CD8-positive, alpha-beta memory T cell (primary cell): ENCODE measurements at regions not wholly inside any gene's neighbourhood (a gene's known extent, or its start where the extent isn't known, plus 50 kb on each side); places are given as distances from the start of the nearest gene placed in this dataset.

Experiments used
- CTCF ChIA-PET: fragments of 350-600 bp; sonication (Branson Sonifier 250); formaldehyde crosslinking; loops from one replicate; lab custom pipeline; 2021; ENCODE audit warnings: antibody characterized with exemption; lab: Charles Lee
- POLR2A ChIA-PET: fragments of 350-600 bp; sonication (Branson Sonifier 250); formaldehyde crosslinking; loops from one replicate; lab custom pipeline; 2021; ENCODE audit warnings: antibody characterized with exemption; lab: Charles Lee
- DNase-seq, 5 donors: peaks; one replicate each; pipeline versions ENCODE4 v3.0.0 to v3.0.0-alpha.2; 2020 to 2022; ENCODE audit warnings: mixed read lengths in 1 of 5
- H3K27ac ChIP-seq: one replicate; pipeline ENCODE4 v1.7.0; 2013; ENCODE audit warnings: low read depth, mild to moderate bottlenecking, low read length, moderate library complexity
- H3K27me3 ChIP-seq: 2 replicates; pipeline ENCODE4 v1.7.0; 2013; ENCODE audit warnings: low read length, mild to moderate bottlenecking; ENCODE audit not compliant: insufficient read depth, poor library complexity, severe bottlenecking
- H3K36me3 ChIP-seq: 2 replicates; pipeline ENCODE4 v1.7.0; 2013; ENCODE audit warnings: mild to moderate bottlenecking, low read length, moderate library complexity; ENCODE audit not compliant: insufficient read depth
- H3K4me1 ChIP-seq: 2 replicates; pipeline ENCODE4 v1.7.0; 2013; ENCODE audit warnings: mild to moderate bottlenecking, low read length, moderate library complexity; ENCODE audit not compliant: insufficient read depth
- H3K4me3 ChIP-seq: 2 replicates; pipeline ENCODE4 v1.7.0; 2013; ENCODE audit warnings: mild to moderate bottlenecking, low read length
- H3K9me3 ChIP-seq: 2 replicates; pipeline ENCODE4 v1.7.0; 2013; ENCODE audit warnings: mild to moderate bottlenecking, low read length
- H3K27ac Mint-ChIP-seq, 8 donors: one replicate each; pipeline ENCODE4 v1.8.0; 2020 to 2021; ENCODE audit warnings: mixed read lengths in 8 of 8, mild to moderate bottlenecking in 6 of 8, inconsistent platforms in 3 of 8, moderate library complexity in 3 of 8
- H3K27me3 Mint-ChIP-seq, 2 donors: one replicate each; pipeline ENCODE4 v1.8.0; 2020 to 2021; ENCODE audit warnings: mixed read lengths in 2 of 2, mild to moderate bottlenecking in 1 of 2, moderate library complexity in 1 of 2
- H3K36me3 Mint-ChIP-seq, 3 donors: one replicate each; pipeline ENCODE4 v1.8.0; 2020 to 2021; ENCODE audit warnings: mixed read lengths in 3 of 3, inconsistent platforms in 1 of 3, mild to moderate bottlenecking in 1 of 3
- H3K4me1 Mint-ChIP-seq, 3 donors: one replicate each; pipeline ENCODE4 v1.8.0; 2020 to 2021; ENCODE audit warnings: mixed read lengths in 3 of 3, inconsistent platforms in 1 of 3, mild to moderate bottlenecking in 1 of 3
- H3K4me3 Mint-ChIP-seq, 7 donors: one replicate each; pipeline ENCODE4 v1.8.0; 2020 to 2021; ENCODE audit warnings: mixed read lengths in 7 of 7, mild to moderate bottlenecking in 6 of 7, moderate library complexity in 4 of 7, inconsistent platforms in 2 of 7
- H3K9me3 Mint-ChIP-seq, 5 donors: one replicate each; pipeline ENCODE4 v1.8.0; 2020 to 2022; ENCODE audit warnings: mixed read lengths in 5 of 5, mild to moderate bottlenecking in 3 of 5, moderate library complexity in 2 of 5, inconsistent platforms in 1 of 5

GRCh38 chr10:44201656-44202055 is 183.2 kb downstream of the CXCL12 start:
- POLR2A ChIA-PET, result no interaction called here

GRCh38 chr10:44201011-44201410 is 183.9 kb downstream of the CXCL12 start:
- H3K9me3 Mint-ChIP-seq, result peaks cover 2 to 8% (median 8%) of the 10 kb centered on the region in 5 donors
- POLR2A ChIA-PET, result no interaction called here

More at GRCh38 chr10:44201656-44202055, 183.2 kb downstream of the CXCL12 start:
- no peaks in the 10 kb centered on the region for H3K27me3 ChIP-seq
- H3K4me3 Mint-ChIP-seq, result no peak overlapping the region
- H3K36me3 Mint-ChIP-seq, result peaks cover 0 to 7% (median 0%) of the 10 kb centered on the region in 3 donors
- no peak for DNase-seq
- H3K9me3 Mint-ChIP-seq, result peaks cover 2 to 8% (median 8%) of the 10 kb centered on the region in 5 donors
- no peaks in the 10 kb centered on the region for H3K4me1 ChIP-seq
- CTCF ChIA-PET, result no interaction called here
- no peak overlapping the region for H3K27ac ChIP-seq
- H3K27me3 Mint-ChIP-seq, result peaks cover 5% of the 10 kb centered on the region in 2 donors
- no peaks in the 10 kb centered on the region for H3K9me3 ChIP-seq
- no peaks in the 10 kb centered on the region for H3K36me3 ChIP-seq
- H3K4me1 Mint-ChIP-seq, result no peaks in the 10 kb centered on the region
- H3K27ac Mint-ChIP-seq, result no peak overlapping the region
- no peak overlapping the region for H3K4me3 ChIP-seq

GRCh38 chr10:44199991-44200655 is 184.8 kb downstream of the CXCL12 start:
- H3K4me1 Mint-ChIP-seq, result no peaks in the 10 kb centered on the region
- DNase-seq, result no peak
- peaks cover 2 to 8% (median 8%) of the 10 kb centered on the region in 5 donors for H3K9me3 Mint-ChIP-seq
- H3K36me3 ChIP-seq, result no peaks in the 10 kb centered on the region
- CTCF ChIA-PET, result no interaction called here
- peaks cover 1 to 7% of the 10 kb centered on the region in 2 donors for H3K27me3 Mint-ChIP-seq
- H3K9me3 ChIP-seq, result no peaks in the 10 kb centered on the region
- POLR2A ChIA-PET, result no interaction called here
- no peaks in the 10 kb centered on the region for H3K4me1 ChIP-seq
- H3K4me3 ChIP-seq, result no peak overlapping the region
- H3K4me3 Mint-ChIP-seq, result no peak overlapping the region
- no peak overlapping the region for H3K27ac ChIP-seq
- peaks cover 0 to 7% (median 0%) of the 10 kb centered on the region in 3 donors for H3K36me3 Mint-ChIP-seq
- H3K27ac Mint-ChIP-seq, result no peak overlapping the region
- no peaks in the 10 kb centered on the region for H3K27me3 ChIP-seq

More at GRCh38 chr10:44201011-44201410, 183.9 kb downstream of the CXCL12 start:
- no peak overlapping the region for H3K4me3 Mint-ChIP-seq
- Histone ChIP-seq H3K4me1 (no peaks in the 10 kb centered on the region), H3K4me3 (no peak overlapping the region), H3K9me3 (no peaks in the 10 kb centered on the region), H3K27ac (no peak overlapping the region), H3K27me3 (no peaks in the 10 kb centered on the region), H3K36me3 (no peaks in the 10 kb centered on the region)
- peaks cover 5% of the 10 kb centered on the region in 2 donors for H3K27me3 Mint-ChIP-seq
- H3K27ac Mint-ChIP-seq, result no peak overlapping the region
- no peaks in the 10 kb centered on the region for H3K4me1 Mint-ChIP-seq
- CTCF ChIA-PET, result no interaction called here
- peaks cover 0 to 7% (median 0%) of the 10 kb centered on the region in 3 donors for H3K36me3 Mint-ChIP-seq
- DNase-seq, result no peak

- POLR2A ChIA-PET, result no interaction called here
Observed at GRCh38 chr10:44199267-44199666, 185.6 kb downstream of the CXCL12 start.

GRCh38 chr10:44198780-44199097 is 186.2 kb downstream of the CXCL12 start:
- H3K9me3 ChIP-seq, result no peaks in the 10 kb centered on the region
- H3K27me3 ChIP-seq, result no peaks in the 10 kb centered on the region
- Mint-ChIP-seq H3K36me3 (peaks cover 0 to 7% (median 0%) of the 10 kb centered on the region in 3 donors), H3K27me3 (peaks cover 4 to 6% of the 10 kb centered on the region in 2 donors), H3K4me3 (no peak overlapping the region), H3K9me3 (peaks cover 2 to 8% (median 8%) of the 10 kb centered on the region in 5 donors), H3K27ac (no peak overlapping the region), H3K4me1 (no peaks in the 10 kb centered on the region)
- H3K4me3 ChIP-seq, result no peak overlapping the region
- H3K27ac ChIP-seq, result no peak overlapping the region
- H3K4me1 ChIP-seq, result no peaks in the 10 kb centered on the region
- POLR2A ChIA-PET, result no interaction called here
- no peak for DNase-seq
- CTCF ChIA-PET, result no interaction called here
- H3K36me3 ChIP-seq, result no peaks in the 10 kb centered on the region

More at GRCh38 chr10:44199267-44199666, 185.6 kb downstream of the CXCL12 start:
- no peaks in the 10 kb centered on the region for H3K36me3 ChIP-seq
- H3K4me1 ChIP-seq, result no peaks in the 10 kb centered on the region
- Mint-ChIP-seq H3K27ac (no peak overlapping the region), H3K4me1 (no peaks in the 10 kb centered on the region), H3K9me3 (peaks cover 2 to 8% (median 8%) of the 10 kb centered on the region in 5 donors), H3K36me3 (peaks cover 0 to 7% (median 0%) of the 10 kb centered on the region in 3 donors), H3K4me3 (no peak overlapping the region), H3K27me3 (peaks cover 2 to 6% of the 10 kb centered on the region in 2 donors)
- no peak overlapping the region for H3K4me3 ChIP-seq
- CTCF ChIA-PET, result no interaction called here
- H3K27me3 ChIP-seq, result no peaks in the 10 kb centered on the region
- H3K9me3 ChIP-seq, result no peaks in the 10 kb centered on the region
- no peak overlapping the region for H3K27ac ChIP-seq
- no peak for DNase-seq

GRCh38 chr10:44198096-44198779 is 186.7 kb downstream of the CXCL12 start:
- Histone ChIP-seq H3K4me1 (no peaks in the 10 kb centered on the region), H3K9me3 (no peaks in the 10 kb centered on the region), H3K27ac (no peak overlapping the region), H3K27me3 (no peaks in the 10 kb centered on the region), H3K36me3 (no peaks in the 10 kb centered on the region), H3K4me3 (no peak overlapping the region)
- no peak overlapping the region for H3K27ac Mint-ChIP-seq
- peaks cover 4 to 6% of the 10 kb centered on the region in 2 donors for H3K27me3 Mint-ChIP-seq
- no peak for DNase-seq
- no peaks in the 10 kb centered on the region for H3K4me1 Mint-ChIP-seq
- ChIA-PET CTCF (no interaction called here), POLR2A (no interaction called here)
- no peak overlapping the region for H3K4me3 Mint-ChIP-seq
- H3K9me3 Mint-ChIP-seq, result peaks cover 2 to 8% (median 8%) of the 10 kb centered on the region in 5 donors
- H3K36me3 Mint-ChIP-seq, result peaks cover 0 to 7% (median 0%) of the 10 kb centered on the region in 3 donors

GRCh38 chr10:44197646-44198045 is 187.3 kb downstream of the CXCL12 start:
- Mint-ChIP-seq H3K27me3 (peaks cover 4 to 6% of the 10 kb centered on the region in 2 donors), H3K4me3 (no peak overlapping the region), H3K27ac (no peak overlapping the region), H3K4me1 (no peaks in the 10 kb centered on the region), H3K36me3 (peaks cover 0 to 7% (median 0%) of the 10 kb centered on the region in 3 donors), H3K9me3 (peaks cover 2 to 8% (median 4%) of the 10 kb centered on the region in 5 donors)
- H3K36me3 ChIP-seq, result no peaks in the 10 kb centered on the region
- H3K27me3 ChIP-seq, result no peaks in the 10 kb centered on the region
- no peak overlapping the region for H3K27ac ChIP-seq
- no peaks in the 10 kb centered on the region for H3K9me3 ChIP-seq
- no peak overlapping the region for H3K4me3 ChIP-seq
- CTCF ChIA-PET, result no interaction called here
- no peaks in the 10 kb centered on the region for H3K4me1 ChIP-seq
- DNase-seq, result no peak
- POLR2A ChIA-PET, result no interaction called here

- peaks cover 0 to 7% (median 0%) of the 10 kb centered on the region in 3 donors for H3K36me3 Mint-ChIP-seq
- ChIA-PET CTCF (interaction anchor here (0.6 kb wide), 1 partner anchor 26 kb away, joined by 3 read pairs; no protein-coding TSS in a partner anchor), POLR2A (no interaction called here)
- H3K4me1 Mint-ChIP-seq, result no peaks in the 10 kb centered on the region
- Histone ChIP-seq H3K4me1 (no peaks in the 10 kb centered on the region), H3K4me3 (no peak overlapping the region), H3K27me3 (no peaks in the 10 kb centered on the region), H3K9me3 (no peaks in the 10 kb centered on the region), H3K36me3 (no peaks in the 10 kb centered on the region), H3K27ac (no peak overlapping the region)
- H3K4me3 Mint-ChIP-seq, result no peak overlapping the region
- H3K27ac Mint-ChIP-seq, result no peak overlapping the region
- peaks cover 0 to 3% (median 0%) of the 10 kb centered on the region in 5 donors for H3K9me3 Mint-ChIP-seq
- DNase-seq, result no peak
- peaks cover 4% of the 10 kb centered on the region in 2 donors for H3K27me3 Mint-ChIP-seq
Observed at GRCh38 chr10:44196336-44196735, 188.6 kb downstream of the CXCL12 start.
